ENCODE measurements at regions not wholly inside any gene's neighbourhood (a gene's known extent, or its start where the extent isn't known, plus 50 kb on each side); places are given as distances from the start of the nearest gene placed in this dataset.

GRCh38 chr3:159916052-159916451 lies 72.6 kb upstream of the IL12A start:
- Histone ChIP-seq H3K36me3 (no peaks in the 10 kb centered on the region), H3K4me3 (no peak overlapping the region), H3K9me3 (no peaks in the 10 kb centered on the region), H3K27ac (no peak overlapping the region), H3K27me3 (no peaks in the 10 kb centered on the region), H3K4me1 (no peaks in the 10 kb centered on the region)
- WGBS, 2 donors (ENCODE audit: low coverage in 1 of 2), result 72 to 77% methylated on average over 2 of the region's 2 CpGs
- TF ChIP-seq EP300 (IDR thresholded peaks at IDR 0.05), result no peak
- no peak for TF ChIP-seq CTCF (IDR thresholded peaks at IDR 0.05)
- no peak for TF ChIP-seq POLR2AphosphoS5 (IDR thresholded peaks at IDR 0.05)
- no peak for TF ChIP-seq POLR2A (IDR thresholded peaks at IDR 0.05)
- no peak for ATAC-seq

GRCh38 chr3:159917141-159917540 lies 71.5 kb upstream of the IL12A start:
- ATAC-seq, result no peak

GRCh38 chr3:159919873-159920272 lies 68.8 kb upstream of the IL12A start:
- no peak overlapping the region for H3K4me3 ChIP-seq
- no peaks in the 10 kb centered on the region for H3K9me3 ChIP-seq
- H3K4me1 ChIP-seq, result no peaks in the 10 kb centered on the region
- ATAC-seq, result no peak
- no peak overlapping the region for H3K27ac ChIP-seq
- TF ChIP-seq POLR2A (IDR thresholded peaks at IDR 0.05) (no peak), POLR2AphosphoS5 (IDR thresholded peaks at IDR 0.05) (no peak)
- H3K36me3 ChIP-seq, result no peaks in the 10 kb centered on the region
- no peaks in the 10 kb centered on the region for H3K27me3 ChIP-seq
- WGBS, 2 donors (ENCODE audit: low coverage in 1 of 2), result 46 to 91% methylated on average over 1 of the region's 1 CpG

More at GRCh38 chr3:159917141-159917540, 71.5 kb upstream of the IL12A start:
- Histone ChIP-seq H3K4me1 (no peaks in the 10 kb centered on the region), H3K36me3 (no peaks in the 10 kb centered on the region), H3K27me3 (no peaks in the 10 kb centered on the region), H3K9me3 (no peaks in the 10 kb centered on the region), H3K4me3 (no peak overlapping the region), H3K27ac (no peak overlapping the region)
- no peak for TF ChIP-seq CTCF (IDR thresholded peaks at IDR 0.05)
- no peak for TF ChIP-seq POLR2AphosphoS5 (IDR thresholded peaks at IDR 0.05)
- TF ChIP-seq EP300 (IDR thresholded peaks at IDR 0.05), result no peak
- no peak for TF ChIP-seq POLR2A (IDR thresholded peaks at IDR 0.05)
- WGBS, 2 donors (ENCODE audit: low coverage in 1 of 2), result 67 to 80% methylated on average over 1 of the region's 2 CpGs

GRCh38 chr3:159922193-159922840 lies 66.3 kb upstream of the IL12A start:
- no peak for ATAC-seq
- Histone ChIP-seq H3K4me1 (no peaks in the 10 kb centered on the region), H3K4me3 (no peak overlapping the region), H3K36me3 (no peaks in the 10 kb centered on the region), H3K27ac (no peak overlapping the region), H3K9me3 (no peaks in the 10 kb centered on the region), H3K27me3 (no peaks in the 10 kb centered on the region)
- 80 to 91% methylated on average over 4 of the region's 4 CpGs for WGBS, 2 donors (ENCODE audit: low coverage in 1 of 2)
- no peak for TF ChIP-seq POLR2AphosphoS5 (IDR thresholded peaks at IDR 0.05)
- TF ChIP-seq CTCF (IDR thresholded peaks at IDR 0.05), result no peak
- no peak for TF ChIP-seq POLR2A (IDR thresholded peaks at IDR 0.05)
- no peak for TF ChIP-seq EP300 (IDR thresholded peaks at IDR 0.05)

- peaks cover 0 to 2% (median 0%) of the 10 kb centered on the region in 3 donors for H3K4me1 ChIP-seq
- H3K4me3 ChIP-seq, result no peak overlapping the region
- H3K9me3 ChIP-seq, result no peaks in the 10 kb centered on the region
- TF ChIP-seq POLR2A (IDR thresholded peaks at IDR 0.05) (no peak), CTCF (IDR thresholded peaks at IDR 0.05) (no peak), EP300 (IDR thresholded peaks at IDR 0.05) (no peak), POLR2AphosphoS5 (IDR thresholded peaks at IDR 0.05) (no peak)
- no peaks in the 10 kb centered on the region for H3K27me3 ChIP-seq
- no peak for ATAC-seq
- H3K36me3 ChIP-seq, result no peaks in the 10 kb centered on the region
- 80 to 85% methylated on average over 1 to 4 of the region's 4 CpGs for WGBS, 2 donors (ENCODE audit: low coverage in 1 of 2)
- H3K27ac ChIP-seq, result no peak overlapping the region
These were observed 65.7 kb upstream of the IL12A start for GRCh38 chr3:159922861-159923312.

Measured in gastroesophageal sphincter (tissue), 4 donors.